Stimulated activated effector memory CD8-positive, alpha-beta T cell treated with anti-CD3 and anti-CD28 coated beads, Interleukin-12 subunit alpha, Interleukin-12 subunit beta, amount 100 ng/mL, for 72 hours (primary cell): ENCODE measurements at regions not wholly inside any gene's neighbourhood (a gene's known extent, or its start where the extent isn't known, plus 50 kb on each side); places are given as distances from the start of the nearest gene placed in this dataset.

Source experiments
- ATAC-seq: fragments of 150-1000 bp; cut with Tn5 transposase; 2 replicates; pipeline ENCODE4 v1.10.0; 2021
- DNase-seq, 2 donors: peaks; one replicate each; pipeline ENCODE4 v3.0.0; 2021 to 2022; ENCODE audit warnings: low spot score in 2 of 2
- H3K27ac Mint-ChIP-seq: one replicate; pipeline ENCODE4 v1.8.0; 2022; ENCODE audit warnings: mild to moderate bottlenecking, mixed read lengths
- H3K36me3 Mint-ChIP-seq: one replicate; pipeline ENCODE4 v1.8.0; 2022; ENCODE audit warnings: mild to moderate bottlenecking, mixed read lengths
- H3K4me1 Mint-ChIP-seq: one replicate; pipeline ENCODE4 v1.8.0; 2022; ENCODE audit warnings: mixed read lengths
- H3K4me3 Mint-ChIP-seq: one replicate; pipeline ENCODE4 v1.8.0; 2022; ENCODE audit warnings: mild to moderate bottlenecking, mixed read lengths
- H3K9me3 Mint-ChIP-seq: one replicate; pipeline ENCODE4 v1.8.0; 2022; ENCODE audit warnings: mixed read lengths

DNA sequence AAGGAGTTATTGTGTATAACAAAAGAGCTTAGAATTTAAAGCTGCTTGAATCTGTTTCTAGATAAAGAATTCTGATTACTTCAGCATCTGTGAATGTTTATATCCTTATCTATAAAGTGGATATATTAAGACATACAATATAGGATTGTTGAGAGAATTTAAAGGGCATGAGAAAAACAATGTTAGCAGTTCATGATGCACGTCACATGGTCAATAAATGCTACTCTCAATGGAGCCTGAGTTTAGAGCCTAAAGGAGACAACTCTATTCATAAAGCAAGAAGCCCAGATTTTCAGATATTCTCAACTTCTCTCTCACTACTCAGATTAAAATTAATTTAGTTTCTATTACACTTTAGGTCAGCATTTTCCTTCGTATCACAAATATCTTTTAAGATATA lies 666.7 kb upstream of the CDH18 start:
- Mint-ChIP-seq H3K4me3 (no peak overlapping the region), H3K9me3 (peaks cover 24% of the 10 kb centered on the region), H3K4me1 (no peaks in the 10 kb centered on the region), H3K36me3 (no peaks in the 10 kb centered on the region), H3K27ac (no peak overlapping the region)
- ATAC-seq (no peak), DNase-seq (no peak)

DNA sequence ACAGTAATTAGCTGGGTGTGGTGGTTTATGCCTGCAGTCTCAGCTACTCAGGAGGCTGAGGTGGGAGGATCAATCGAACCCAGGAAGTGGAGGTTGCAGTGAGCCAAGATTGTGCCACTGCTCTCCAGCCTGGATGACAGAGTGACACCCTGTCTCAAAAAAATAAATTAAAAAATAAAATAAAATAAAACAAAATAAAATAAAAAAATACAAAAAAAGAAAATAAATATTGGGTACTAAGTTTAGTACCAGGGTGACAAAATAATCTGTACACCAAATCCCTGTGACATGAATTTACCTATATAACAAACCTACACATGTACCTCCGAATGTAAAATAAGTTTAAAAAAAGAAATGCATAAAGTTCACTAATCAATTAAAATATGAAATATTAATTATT lies 666.0 kb upstream of the CDH18 start:
- Mint-ChIP-seq H3K4me3 (no peak overlapping the region), H3K9me3 (peaks cover 30% of the 10 kb centered on the region), H3K36me3 (no peaks in the 10 kb centered on the region), H3K27ac (no peak overlapping the region), H3K4me1 (no peaks in the 10 kb centered on the region)
- ATAC-seq (no peak), DNase-seq (no peak)

- DNase-seq (no peak), ATAC-seq (no peak)
- Mint-ChIP-seq H3K36me3 (no peaks in the 10 kb centered on the region), H3K27ac (no peak overlapping the region), H3K9me3 (peaks cover 27% of the 10 kb centered on the region), H3K4me1 (no peaks in the 10 kb centered on the region), H3K4me3 (no peak overlapping the region)
Observed at GRCh38 chr5:20649966-20650365, 662.0 kb upstream of the CDH18 start.

DNA sequence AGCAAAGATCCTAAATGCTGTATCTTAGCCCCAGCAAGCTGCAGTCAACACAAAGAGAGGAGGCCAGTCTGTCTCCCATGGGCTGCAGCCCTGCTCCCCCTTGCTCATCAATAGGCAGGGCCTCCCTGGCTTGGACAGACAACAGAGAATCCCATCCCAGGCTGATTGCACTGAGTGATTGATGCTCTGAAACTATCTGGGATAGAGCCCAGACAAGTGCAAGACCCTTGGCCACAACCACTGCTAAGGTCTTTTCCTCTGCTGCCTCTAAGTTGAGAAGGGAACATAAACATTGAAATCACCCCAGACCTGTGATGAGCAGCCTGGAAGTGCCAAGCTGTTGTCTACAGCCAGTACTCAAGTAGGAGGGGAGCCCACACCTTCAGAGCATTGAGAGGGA lies 661.0 kb upstream of the CDH18 start:
- H3K4me1 Mint-ChIP-seq: no peaks in the 10 kb centered on the region
- no peak overlapping the region for H3K27ac Mint-ChIP-seq
- no peaks in the 10 kb centered on the region for H3K36me3 Mint-ChIP-seq
- peaks cover 27% of the 10 kb centered on the region for H3K9me3 Mint-ChIP-seq
- ATAC-seq (no peak), DNase-seq (no peak)
- H3K4me3 Mint-ChIP-seq: no peak overlapping the region

DNA sequence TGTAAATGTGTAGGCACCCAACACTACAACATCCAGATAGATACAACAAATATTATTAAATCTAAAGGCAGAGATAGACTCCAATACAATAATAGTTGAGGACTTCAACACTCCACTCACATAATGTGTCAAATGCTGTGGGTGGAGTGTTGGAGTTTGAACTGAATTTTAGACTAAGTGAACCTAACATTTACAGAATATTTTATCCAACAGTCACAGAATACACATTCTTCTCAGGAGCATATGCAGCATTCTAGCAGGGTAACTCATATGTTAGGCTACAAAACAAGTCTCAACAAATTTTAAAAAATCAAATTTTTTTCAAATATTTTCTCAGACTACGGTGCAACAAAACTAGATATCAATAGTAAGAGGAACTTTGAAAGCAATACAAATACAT lies 648.7 kb upstream of the CDH18 start:
- DNase-seq (no peak), ATAC-seq (no peak)
- Mint-ChIP-seq H3K9me3 (peaks cover 20% of the 10 kb centered on the region), H3K36me3 (no peaks in the 10 kb centered on the region), H3K4me3 (no peak overlapping the region), H3K4me1 (no peaks in the 10 kb centered on the region), H3K27ac (no peak overlapping the region)

DNA sequence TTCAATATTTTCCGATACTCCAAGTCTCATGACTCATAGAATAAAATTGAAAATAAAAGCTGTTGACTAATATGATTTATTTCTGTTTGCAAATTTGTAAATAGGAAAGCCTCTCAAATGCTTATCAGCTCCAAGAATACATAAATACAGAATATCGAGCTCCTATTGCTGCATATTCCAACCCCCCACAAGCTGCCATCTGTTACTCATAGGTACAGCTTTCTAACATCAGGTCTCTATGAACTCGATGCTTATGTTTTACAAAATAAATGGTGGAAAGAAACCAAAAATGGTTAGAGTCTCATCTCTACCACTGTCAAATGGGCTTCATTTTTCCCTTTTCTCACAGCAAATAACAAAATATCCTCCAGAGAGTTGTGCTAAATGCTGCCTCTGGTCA lies 631.6 kb upstream of the CDH18 start:
- H3K27ac Mint-ChIP-seq: no peak overlapping the region
- DNase-seq: no peak
- peaks cover 8% of the 10 kb centered on the region for H3K9me3 Mint-ChIP-seq
- no peaks in the 10 kb centered on the region for H3K4me1 Mint-ChIP-seq
- no peak overlapping the region for H3K4me3 Mint-ChIP-seq
- no peak for ATAC-seq
- H3K36me3 Mint-ChIP-seq: no peaks in the 10 kb centered on the region

DNA sequence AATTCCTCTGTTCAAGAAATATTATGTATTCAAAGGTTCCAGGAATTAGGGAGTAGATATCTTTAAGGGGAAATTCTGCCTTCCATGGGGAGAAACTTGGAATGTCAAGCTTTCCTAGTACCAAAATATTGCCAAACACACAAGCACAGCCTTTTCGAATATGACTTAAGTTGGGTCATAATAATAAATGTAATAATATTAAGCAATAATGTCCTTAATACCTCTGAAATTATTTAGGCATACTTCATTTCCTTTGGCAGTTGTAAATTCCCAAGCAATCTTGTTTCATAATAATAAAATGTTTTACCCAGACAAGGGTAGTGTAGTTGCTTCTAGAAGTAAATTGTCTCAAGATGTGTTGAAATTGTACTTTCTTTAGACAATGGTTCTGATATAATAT lies 630.3 kb upstream of the CDH18 start:
- DNase-seq (no peak), ATAC-seq (no peak)
- H3K9me3 Mint-ChIP-seq: peaks cover 8% of the 10 kb centered on the region
- H3K4me3 Mint-ChIP-seq: no peak overlapping the region
- no peaks in the 10 kb centered on the region for H3K36me3 Mint-ChIP-seq
- H3K27ac Mint-ChIP-seq: no peak overlapping the region
- H3K4me1 Mint-ChIP-seq: no peaks in the 10 kb centered on the region

- Mint-ChIP-seq H3K27ac (no peak overlapping the region), H3K4me3 (no peak overlapping the region), H3K36me3 (no peaks in the 10 kb centered on the region), H3K9me3 (peaks cover 8% of the 10 kb centered on the region), H3K4me1 (no peaks in the 10 kb centered on the region)
- ATAC-seq (no peak), DNase-seq (no peak)
Observed at GRCh38 chr5:20617841-20618240, 629.8 kb upstream of the CDH18 start.

DNA sequence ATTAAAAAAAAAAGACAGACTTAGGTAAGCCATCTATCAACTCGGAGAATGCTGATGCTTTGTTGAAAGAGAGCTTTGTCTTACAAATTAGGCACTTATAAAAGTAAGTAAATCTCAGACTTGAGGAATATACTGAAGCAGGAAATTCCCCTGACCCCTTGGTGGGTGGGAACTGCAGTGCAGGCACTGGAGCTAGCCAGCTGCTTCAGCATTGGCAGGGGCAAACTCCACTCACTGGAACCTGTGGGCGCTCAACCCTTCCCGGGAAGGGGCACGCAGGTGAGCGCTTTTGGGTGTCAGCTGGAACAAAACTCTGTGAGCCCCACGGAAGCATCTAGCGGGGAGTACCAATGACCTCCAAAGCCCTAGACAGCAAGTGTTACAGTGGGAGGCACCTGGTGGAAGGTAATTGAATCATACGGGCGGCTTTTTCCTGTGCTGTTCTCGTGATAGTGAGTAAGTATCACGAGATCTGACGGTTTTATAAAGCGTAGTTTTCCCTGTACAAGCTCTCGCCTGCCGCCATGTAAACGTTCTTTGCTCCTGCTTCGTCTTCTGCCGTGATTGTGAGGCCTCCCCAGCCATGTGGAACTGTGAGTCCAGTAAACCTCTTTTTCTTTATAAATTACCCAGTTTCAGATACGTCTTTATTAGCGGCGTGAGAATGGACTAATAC lies 628.0 kb upstream of the CDH18 start:
- no peaks in the 10 kb centered on the region for H3K4me1 Mint-ChIP-seq
- ATAC-seq: no peak

DNA sequence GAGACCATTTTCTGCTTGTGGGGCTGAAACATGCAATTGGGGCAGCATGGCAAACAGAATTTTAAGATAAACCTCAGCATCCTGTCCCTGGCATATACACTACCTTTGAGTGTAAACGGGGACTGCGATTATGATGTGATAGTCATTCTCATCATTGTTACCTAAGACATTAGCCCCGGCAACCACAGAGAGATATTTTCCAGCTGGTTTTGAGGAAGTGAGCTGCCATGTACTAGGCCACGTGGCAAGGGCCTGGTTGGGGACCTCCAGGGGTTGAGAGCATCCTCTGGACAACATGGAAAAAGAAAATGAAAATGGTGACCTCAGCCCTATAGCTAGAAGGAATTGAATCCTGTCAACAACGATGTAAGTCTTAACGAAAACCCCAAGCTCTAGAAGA lies 623.6 kb upstream of the CDH18 start:
- no peaks in the 10 kb centered on the region for H3K36me3 Mint-ChIP-seq
- no peak overlapping the region for H3K27ac Mint-ChIP-seq
- no peak overlapping the region for H3K4me3 Mint-ChIP-seq
- no peak for DNase-seq
- no peak for ATAC-seq
- H3K4me1 Mint-ChIP-seq: no peaks in the 10 kb centered on the region
- peaks cover 19% of the 10 kb centered on the region for H3K9me3 Mint-ChIP-seq

More for the DNA sequence above, 628.0 kb upstream of the CDH18 start:
- Mint-ChIP-seq H3K36me3 (no peaks in the 10 kb centered on the region), H3K27ac (no peak overlapping the region), H3K9me3 (peaks cover 6% of the 10 kb centered on the region), H3K4me3 (no peak overlapping the region)
- DNase-seq: no peak

DNA sequence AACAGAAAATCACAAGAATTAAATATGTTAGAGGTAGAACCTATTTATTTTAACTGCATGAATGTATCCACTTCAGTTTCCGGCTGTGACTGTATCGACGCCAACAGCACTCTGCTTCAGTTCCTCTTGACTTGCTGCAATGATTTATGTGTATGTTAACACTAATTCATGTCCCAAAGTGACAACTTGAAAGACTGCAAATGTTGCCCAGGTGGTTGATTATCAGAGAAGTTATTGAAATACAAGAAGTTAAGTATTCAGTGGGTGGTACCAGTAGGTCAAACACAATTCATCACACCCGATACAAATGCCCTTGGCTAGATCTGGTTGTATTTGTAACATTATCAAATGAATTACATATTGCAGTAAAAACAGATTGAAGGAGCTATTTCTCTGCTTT lies 622.7 kb upstream of the CDH18 start:
- Mint-ChIP-seq H3K36me3 (no peaks in the 10 kb centered on the region), H3K4me1 (no peaks in the 10 kb centered on the region), H3K4me3 (no peak overlapping the region), H3K9me3 (peaks cover 20% of the 10 kb centered on the region), H3K27ac (no peak overlapping the region)
- ATAC-seq: no peak
- DNase-seq: no peak

GRCh38 chr5:20609126-20609525 lies 621.1 kb upstream of the CDH18 start:
- no peaks in the 10 kb centered on the region for H3K4me1 Mint-ChIP-seq
- ATAC-seq (no peak), DNase-seq (no peak)
- H3K36me3 Mint-ChIP-seq: no peaks in the 10 kb centered on the region
- no peak overlapping the region for H3K27ac Mint-ChIP-seq
- H3K9me3 Mint-ChIP-seq: peaks cover 17% of the 10 kb centered on the region
- no peak overlapping the region for H3K4me3 Mint-ChIP-seq

DNA sequence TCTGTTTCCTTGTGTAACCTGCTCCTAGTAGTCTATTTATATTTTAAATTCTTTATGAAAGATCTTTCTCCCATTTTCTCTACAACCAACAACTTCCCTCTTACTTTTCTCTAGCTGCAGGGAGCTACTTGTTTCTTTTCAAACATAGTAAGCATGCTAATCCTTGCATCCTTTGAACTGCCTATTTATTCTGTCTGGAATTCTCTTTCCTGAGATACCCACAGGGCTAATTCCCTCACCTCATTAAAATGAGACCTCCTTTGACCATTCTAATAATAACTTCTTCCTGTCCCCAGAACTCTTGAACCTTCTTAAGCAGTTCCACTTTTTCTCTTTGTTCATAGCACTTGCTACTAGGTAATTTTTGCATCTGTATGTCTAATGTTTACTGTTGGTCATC lies 620.6 kb upstream of the CDH18 start:
- no peak for DNase-seq
- H3K9me3 Mint-ChIP-seq: peaks cover 17% of the 10 kb centered on the region
- no peaks in the 10 kb centered on the region for H3K36me3 Mint-ChIP-seq
- H3K4me3 Mint-ChIP-seq: no peak overlapping the region
- no peak for ATAC-seq
- H3K4me1 Mint-ChIP-seq: no peaks in the 10 kb centered on the region
- no peak overlapping the region for H3K27ac Mint-ChIP-seq

- H3K36me3 Mint-ChIP-seq: no peaks in the 10 kb centered on the region
- H3K4me1 Mint-ChIP-seq: no peaks in the 10 kb centered on the region
- H3K9me3 Mint-ChIP-seq: peaks cover 20% of the 10 kb centered on the region
- DNase-seq: no peak
- H3K4me3 Mint-ChIP-seq: no peak overlapping the region
- no peak overlapping the region for H3K27ac Mint-ChIP-seq
- ATAC-seq: no peak
Observed at GRCh38 chr5:20605732-20606525, 617.9 kb upstream of the CDH18 start.

DNA sequence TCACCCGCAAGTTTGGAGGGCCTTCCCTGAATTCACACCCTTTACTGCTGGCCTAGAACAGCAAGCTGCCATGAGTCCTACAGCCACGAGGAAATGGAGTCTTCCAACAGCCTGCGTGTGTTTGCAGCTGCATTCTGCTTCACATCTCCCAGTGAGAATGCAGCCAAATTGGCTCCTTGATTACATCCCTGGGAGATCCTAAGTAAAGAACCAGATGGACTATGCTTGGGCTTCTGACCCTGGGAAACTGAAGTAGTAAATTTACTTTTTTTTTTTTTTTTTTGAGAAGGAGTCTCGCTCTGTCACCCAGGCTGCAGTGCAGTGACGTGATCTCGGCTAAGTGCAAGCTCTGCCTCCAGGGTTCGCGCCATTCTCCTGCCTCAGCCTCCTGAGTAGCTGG lies 617.0 kb upstream of the CDH18 start:
- DNase-seq (no peak), ATAC-seq (no peak)
- Mint-ChIP-seq H3K27ac (no peak overlapping the region), H3K36me3 (no peaks in the 10 kb centered on the region), H3K4me1 (no peaks in the 10 kb centered on the region), H3K9me3 (peaks cover 15% of the 10 kb centered on the region), H3K4me3 (no peak overlapping the region)

- DNase-seq (no peak), ATAC-seq (no peak)
- H3K36me3 Mint-ChIP-seq: no peaks in the 10 kb centered on the region
- H3K4me3 Mint-ChIP-seq: no peak overlapping the region
- peaks cover 14% of the 10 kb centered on the region for H3K9me3 Mint-ChIP-seq
- H3K4me1 Mint-ChIP-seq: no peaks in the 10 kb centered on the region
- H3K27ac Mint-ChIP-seq: no peak overlapping the region
Observed at GRCh38 chr5:20601678-20602100, 613.7 kb upstream of the CDH18 start.
